ENCODE measurements at regions not wholly inside any gene's neighbourhood (a gene's known extent, or its start where the extent isn't known, plus 50 kb on each side); places are given as distances from the start of the nearest gene placed in this dataset.

GRCh38 chr17:74118504-74118903, 85.0 kb upstream of the RPL38 start:
- Histone ChIP-seq H3K79me2 (ENCODE audit: control insufficient read depth in 1 of 2, insufficient read depth in 2 of 2, low read length in 2 of 2) (no peaks in the 10 kb centered on the region), H3K36me3 (ENCODE audit: control insufficient read depth in 2 of 4, insufficient read depth in 4 of 4, low read length in 3 of 4) (no peaks in the 10 kb centered on the region), H4K8ac (ENCODE audit: extremely low read depth, insufficient read depth, low read length) (no peak overlapping the region), H3K79me1 (ENCODE audit: low read depth, low read length) (no peaks in the 10 kb centered on the region), H3K4me3 (ENCODE audit: extremely low read depth in 1 of 4, insufficient read depth in 2 of 4, low read depth in 3 of 4, low read length in 4 of 4) (no peak overlapping the region), H3K14ac (ENCODE audit: insufficient read length) (no peak overlapping the region), H2BK15ac (ENCODE audit: low read length) (no peak overlapping the region), H2AFZ (ENCODE audit: low read length) (no peak overlapping the region), H4K20me1 (replicated peaks in 1 of 2; ENCODE audit: control insufficient read depth in 1 of 2, insufficient read depth in 2 of 2, low read length in 2 of 2) (no peaks in the 10 kb centered on the region), H4K5ac (ENCODE audit: insufficient read length, low read depth, low read length) (no peak overlapping the region), H2BK120ac (replicated peaks; ENCODE audit: low read depth, low read length) (no peak overlapping the region), H3K18ac (ENCODE audit: extremely low read depth, low read length) (no peak overlapping the region; the same call in 1 of the 2 replicates), H3K9ac (replicated peaks in 1 of 4; ENCODE audit: extremely low read depth in 1 of 4, low read depth in 3 of 4, low read length in 3 of 4) (no peak overlapping the region), H3K9me3 (ENCODE audit: insufficient read depth in 2 of 2, low read depth in 1 of 2, low read length in 1 of 2) (no peaks in the 10 kb centered on the region; a peak in 1 of 4 replicates), H2AK5ac (ENCODE audit: low read depth, low read length) (no peak overlapping the region), H3K56ac (replicated peaks; ENCODE audit: insufficient read length, low read depth, low read length) (no peak overlapping the region), H2BK5ac (ENCODE audit: low read depth, low read length) (no peak overlapping the region), H3K23ac (ENCODE audit: insufficient read length) (no peak overlapping the region), H2BK12ac (ENCODE audit: low read depth, low read length) (no peak overlapping the region), H3K4me2 (ENCODE audit: insufficient read depth in 1 of 2, low read depth in 2 of 2, low read length in 2 of 2) (0 out of 4 replicates have a peak overlapping the region, but pooled peaks have one; percentile 0 to 13), H3K23me2 (ENCODE audit: low read depth, low read length) (no peaks in the 10 kb centered on the region), H3K27ac (ENCODE audit: low read depth, low read length) (no peak overlapping the region), H2BK20ac (ENCODE audit: low read length) (no peak overlapping the region), H3K27me3 (replicated peaks in 1 of 4; ENCODE audit: control insufficient read depth in 3 of 4, extremely low read depth in 1 of 4, insufficient read depth in 3 of 4, low read length in 3 of 4) (no peaks in the 10 kb centered on the region; a peak in 1 of 7 replicates), H3K4me1 (replicated peaks in 1 of 4; ENCODE audit: control insufficient read depth in 3 of 4, insufficient read depth in 4 of 4, low read length in 3 of 4) (peaks cover 17 to 36% (median 29%) of the 10 kb centered on the region in 4 experiments), H4K91ac (replicated peaks; ENCODE audit: insufficient read length, low read length) (no peak overlapping the region), H3K4ac (replicated peaks; ENCODE audit: insufficient read length, low read depth, low read length) (no peak overlapping the region)
- POLR2A ChIA-PET (ENCODE audit: partially characterized antibody) = interaction anchor here (0.9 to 1.5 kb wide), 7 partner anchors 9 to 86 kb away, joined by 3 to 5 read pairs (median 3); partner anchors contain the start of gene RPL38
- CTCF ChIA-PET (ENCODE audit: partially characterized antibody) = interaction anchor here (0.7 to 7.7 kb wide), 30 partner anchors 11 to 459 kb away, joined by 3 to 58 read pairs (median 6); partner anchors contain the start of gene RPL38
- DNase-seq (ENCODE audit: low read depth in 1 of 2, low spot score in 2 of 2) (peak; percentile 54 to 74), FAIRE-seq (peak; percentile 97)
- WGBS, 2 experiments (ENCODE audit: extremely low coverage in 1 of 2, insufficient coverage in 1 of 2, insufficient read length in 1 of 2, insufficient replicate concordance in 2 of 2, low coverage in 1 of 2, low lambda C conversion rate in 2 of 2, missing lambda C conversion rate in 1 of 2) = 25% methylated on average over 8 of the region's 8 CpGs; no CpG with 5 or more reads in 1 of the 2 experiments
- TF ChIP-seq, protein P1, sequence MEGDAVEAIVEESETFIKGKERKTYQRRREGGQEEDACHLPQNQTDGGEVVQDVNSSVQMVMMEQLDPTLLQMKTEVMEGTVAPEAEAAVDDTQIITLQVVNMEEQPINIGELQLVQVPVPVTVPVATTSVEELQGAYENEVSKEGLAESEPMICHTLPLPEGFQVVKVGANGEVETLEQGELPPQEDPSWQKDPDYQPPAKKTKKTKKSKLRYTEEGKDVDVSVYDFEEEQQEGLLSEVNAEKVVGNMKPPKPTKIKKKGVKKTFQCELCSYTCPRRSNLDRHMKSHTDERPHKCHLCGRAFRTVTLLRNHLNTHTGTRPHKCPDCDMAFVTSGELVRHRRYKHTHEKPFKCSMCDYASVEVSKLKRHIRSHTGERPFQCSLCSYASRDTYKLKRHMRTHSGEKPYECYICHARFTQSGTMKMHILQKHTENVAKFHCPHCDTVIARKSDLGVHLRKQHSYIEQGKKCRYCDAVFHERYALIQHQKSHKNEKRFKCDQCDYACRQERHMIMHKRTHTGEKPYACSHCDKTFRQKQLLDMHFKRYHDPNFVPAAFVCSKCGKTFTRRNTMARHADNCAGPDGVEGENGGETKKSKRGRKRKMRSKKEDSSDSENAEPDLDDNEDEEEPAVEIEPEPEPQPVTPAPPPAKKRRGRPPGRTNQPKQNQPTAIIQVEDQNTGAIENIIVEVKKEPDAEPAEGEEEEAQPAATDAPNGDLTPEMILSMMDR (IDR thresholded peaks at IDR 0.05; ENCODE audit: control extremely low read depth in 1 of 3, insufficient read depth in 1 of 3, low read depth in 1 of 3, low read length in 3 of 3) = peak; percentile 52 to 71 (median 66)
- peak; percentile 67 for TF ChIP-seq MAX (IDR thresholded peaks at IDR 0.05)
- no peak for TF ChIP-seq HDAC6 (IDR thresholded peaks at IDR 0.05; ENCODE audit: low read depth, low read length)
- 0 out of 2 replicates have a peak, but pooled peaks have one; percentile 29 for TF ChIP-seq TAF1 (IDR thresholded peaks at IDR 0.05; ENCODE audit: low read depth, low read length)
- no peak for TF ChIP-seq RBBP5 (IDR thresholded peaks at IDR 0.05; ENCODE audit: borderline replicate concordance, low read depth, low read length)
- no peak for TF ChIP-seq SUZ12 (IDR thresholded peaks at IDR 0.05; ENCODE audit: low read length)
- no peak for TF ChIP-seq GTF2F1 (IDR thresholded peaks at IDR 0.05; ENCODE audit: borderline replicate concordance, low read depth, low read length)
- peak; percentile 27 to 59; a peak in 3 of 4 replicates for TF ChIP-seq RAD21 (IDR thresholded peaks at IDR 0.05 in 1 of 2, conservative IDR thresholded peaks at IDR 0.05 in 1 of 2; ENCODE audit: low read depth in 2 of 2, low read length in 2 of 2)
- TF ChIP-seq SP1 (IDR thresholded peaks at IDR 0.05; ENCODE audit: low read depth, low read length) = peak; percentile 6; the same call in 1 of the 2 replicates
- TF ChIP-seq CBX8 (IDR thresholded peaks at IDR 0.05; ENCODE audit: borderline replicate concordance, low read depth, low read length) = no peak
